SIG-M5 (cell line): ENCODE measurements at regions not wholly inside any gene's neighbourhood (a gene's known extent, or its start where the extent isn't known, plus 50 kb on each side); places are given as distances from the start of the nearest gene placed in this dataset.
"Not testable (repeated sequence)": the region's sequence is repeated elsewhere in the genome, so short reads cannot be mapped to it uniquely, and the experiment has no call there.

Experiments
- DNase-seq: peaks from one replicate; lab custom pipeline; 2025; lab: John Stamatoyannopoulos, UW

DNA sequence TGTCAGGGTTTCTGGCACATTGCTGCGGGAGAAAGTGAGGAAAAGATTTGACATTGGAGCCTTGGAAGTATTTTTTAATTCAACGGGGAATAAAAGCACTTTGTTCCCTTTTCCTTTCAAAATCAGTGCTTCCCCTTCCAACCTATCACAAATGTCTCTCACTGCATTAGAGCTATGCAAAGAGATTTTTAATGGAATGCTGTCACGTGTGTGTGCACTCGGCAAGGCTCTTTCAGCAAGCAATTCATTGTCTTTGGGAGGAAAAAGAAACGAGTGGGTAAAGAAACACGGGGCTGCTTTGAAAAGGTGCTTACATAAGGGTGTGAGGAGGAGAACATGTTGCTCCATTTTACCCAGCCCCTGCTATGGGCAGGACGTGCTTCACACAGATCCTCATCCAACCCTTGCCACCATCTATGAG is 490.4 kb upstream of the PROK2 start:
- no peak for DNase-seq

- DNase-seq, result peak; percentile 33
Measured at GRCh38 chr3:72274493-72275330, 489.8 kb upstream of the PROK2 start.

- DNase-seq, result no peak
Measured at GRCh38 chr3:72273615-72274014, 488.7 kb upstream of the PROK2 start.

DNA sequence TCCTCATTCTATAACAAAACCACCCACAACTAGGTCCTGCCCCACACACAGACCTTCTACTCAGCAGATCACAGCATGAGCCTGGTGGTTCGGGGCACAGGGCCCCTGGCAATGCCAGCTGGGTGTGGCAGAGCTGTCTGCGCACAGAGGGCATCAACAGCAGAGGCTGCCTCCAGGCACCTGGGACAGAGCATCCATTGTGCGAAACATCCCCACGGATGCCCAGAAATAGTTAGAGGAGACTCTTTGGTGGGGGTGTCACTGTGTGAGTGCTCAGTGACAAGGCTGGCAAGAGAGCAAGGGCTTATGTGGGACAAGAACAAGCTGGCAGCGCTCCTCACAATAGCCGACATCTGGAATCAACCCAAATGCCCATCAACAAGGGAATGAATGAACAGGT is 487.4 kb upstream of the PROK2 start:
- DNase-seq, result no peak

GRCh38 chr3:72271923-72272322 is 487.0 kb upstream of the PROK2 start:
- no peak for DNase-seq

- no peak for DNase-seq
Measured at GRCh38 chr3:72271216-72271615, 486.3 kb upstream of the PROK2 start.

DNA sequence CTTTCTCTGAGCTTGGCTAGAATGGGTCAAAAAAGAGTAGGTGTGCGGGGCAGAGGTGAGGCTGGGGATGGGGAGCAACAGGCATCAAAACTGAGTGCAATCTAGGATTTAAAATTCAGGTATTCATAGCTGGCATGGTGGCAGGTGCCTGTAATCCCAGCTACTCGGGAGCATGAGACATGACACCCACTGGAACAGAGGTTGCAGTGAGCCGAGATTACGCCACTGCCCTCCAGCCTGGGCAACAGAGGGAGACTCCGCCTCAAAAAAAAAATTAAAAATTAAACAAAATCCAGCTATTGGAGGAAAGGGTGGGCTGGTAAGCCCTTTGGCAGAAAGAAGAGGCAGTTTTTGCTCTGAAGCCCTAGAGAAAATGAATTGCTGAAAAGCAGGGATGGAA is 485.8 kb upstream of the PROK2 start:
- DNase-seq, result no peak

- peak; percentile 82 for DNase-seq
Measured at GRCh38 chr3:72270072-72270681, 485.2 kb upstream of the PROK2 start.

- DNase-seq, result no peak
Measured at GRCh38 chr3:72269475-72269874, 484.5 kb upstream of the PROK2 start.

DNA sequence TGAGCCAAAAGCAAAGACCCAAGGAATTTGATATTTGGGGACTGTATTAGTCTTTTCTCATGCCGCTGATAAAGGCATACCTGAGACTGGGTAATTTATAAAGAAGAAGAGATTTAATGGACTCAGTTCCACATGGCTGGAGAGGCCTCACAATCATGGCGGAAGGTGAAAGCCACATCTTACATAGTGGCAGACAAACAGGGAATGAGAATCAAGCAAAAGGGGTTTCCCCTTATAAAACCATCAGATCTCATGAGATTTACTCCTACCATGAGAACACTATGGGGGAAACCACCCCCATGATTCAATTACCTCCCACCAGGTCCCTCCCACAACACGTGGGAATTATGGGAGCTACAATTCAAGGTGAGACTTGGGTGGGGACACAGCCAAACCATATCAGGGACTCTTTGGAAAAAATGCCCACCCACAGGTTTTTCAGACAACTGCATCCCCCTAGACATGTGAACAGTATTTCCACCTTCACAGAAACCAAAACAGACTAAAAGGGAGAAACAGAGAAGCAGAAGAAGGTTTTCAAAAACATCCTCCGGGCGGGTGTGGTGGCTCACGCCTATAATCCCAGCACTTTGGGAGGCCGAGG is 482.1 kb upstream of the PROK2 start:
- DNase-seq, result not testable (repeated sequence)

GRCh38 chr3:72266016-72266370 is 481.0 kb upstream of the PROK2 start:
- no peak for DNase-seq

- no peak for DNase-seq
Measured at GRCh38 chr3:72265256-72266015, 480.5 kb upstream of the PROK2 start.

GRCh38 chr3:72263223-72263990 is 478.5 kb upstream of the PROK2 start:
- DNase-seq, result no peak

GRCh38 chr3:72262736-72263135 is 477.8 kb upstream of the PROK2 start:
- DNase-seq, result no peak

GRCh38 chr3:72261566-72262564 is 476.9 kb upstream of the PROK2 start:
- DNase-seq, result no peak

- DNase-seq, result no peak
Measured at GRCh38 chr3:72260588-72260910, 475.6 kb upstream of the PROK2 start.

- no peak for DNase-seq
Measured at GRCh38 chr3:72259755-72260587, 475.0 kb upstream of the PROK2 start.

DNA sequence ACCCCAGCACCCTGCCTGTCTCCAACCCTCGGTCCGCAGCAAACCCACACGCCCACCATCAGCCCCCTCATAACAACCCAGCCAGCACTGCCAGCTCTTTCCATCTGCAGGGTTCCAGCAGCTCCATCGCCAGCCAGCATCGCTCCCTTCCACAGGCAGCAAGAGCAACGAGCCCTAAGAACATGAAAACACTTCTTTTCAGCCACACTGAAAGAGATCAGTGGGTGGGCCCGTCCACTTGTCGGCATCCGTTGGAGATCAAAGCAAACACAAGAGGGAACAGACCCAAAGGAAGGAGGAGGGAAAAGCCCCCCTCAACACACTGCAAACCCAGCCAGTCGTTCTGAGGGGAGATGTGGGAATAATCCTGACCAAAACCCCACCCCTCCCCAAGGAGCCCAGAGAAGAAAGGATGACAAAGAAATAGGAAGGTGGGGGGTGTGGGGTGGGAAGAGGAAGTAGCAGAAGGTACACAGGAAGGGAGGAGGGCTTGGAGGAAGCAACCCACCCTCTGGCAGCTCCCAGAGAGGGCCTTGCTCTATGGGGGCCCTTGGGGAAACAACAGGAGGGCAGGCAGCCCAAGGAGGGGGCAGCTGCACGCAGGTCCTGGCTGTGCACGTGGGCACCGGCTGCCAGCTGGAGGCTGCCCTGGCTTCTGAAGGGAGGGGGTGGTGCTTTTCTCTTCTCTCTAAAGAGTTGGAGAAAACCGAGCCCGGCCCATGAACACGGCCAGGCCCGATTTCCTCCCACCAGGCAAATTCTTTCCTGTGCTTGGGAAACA is 473.6 kb upstream of the PROK2 start:
- DNase-seq, result no peak

DNA sequence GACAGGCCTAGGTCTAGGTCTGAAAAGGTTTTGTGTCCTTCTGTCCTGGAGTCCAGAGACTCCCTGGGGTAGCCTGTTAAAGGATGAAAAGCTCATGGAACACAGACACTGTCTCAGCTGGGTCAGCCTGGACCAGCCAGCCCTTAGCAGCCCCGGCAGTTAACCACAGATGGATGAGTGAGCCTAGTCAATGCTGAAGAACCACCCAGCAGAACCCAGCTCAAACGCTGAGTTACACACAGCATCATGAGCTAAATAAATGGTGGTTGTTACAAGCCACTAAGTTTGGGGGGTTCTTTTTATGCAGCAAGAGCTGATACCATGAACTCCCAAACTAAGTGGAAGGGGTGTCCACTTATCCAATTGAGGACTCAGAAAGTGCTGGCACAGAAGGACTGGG is 472.8 kb upstream of the PROK2 start:
- DNase-seq, result no peak
